NOMO-1 (cell line): ENCODE measurements at regions not wholly inside any gene's neighbourhood (a gene's known extent, or its start where the extent isn't known, plus 50 kb on each side); places are given as distances from the start of the nearest gene placed in this dataset.

Experiments used
- DNase-seq, 2 experiments: peaks; one replicate each; lab custom pipeline; 2025; ENCODE audit not compliant: unreplicated experiment in 2 of 2; lab: John Stamatoyannopoulos, UW

DNA sequence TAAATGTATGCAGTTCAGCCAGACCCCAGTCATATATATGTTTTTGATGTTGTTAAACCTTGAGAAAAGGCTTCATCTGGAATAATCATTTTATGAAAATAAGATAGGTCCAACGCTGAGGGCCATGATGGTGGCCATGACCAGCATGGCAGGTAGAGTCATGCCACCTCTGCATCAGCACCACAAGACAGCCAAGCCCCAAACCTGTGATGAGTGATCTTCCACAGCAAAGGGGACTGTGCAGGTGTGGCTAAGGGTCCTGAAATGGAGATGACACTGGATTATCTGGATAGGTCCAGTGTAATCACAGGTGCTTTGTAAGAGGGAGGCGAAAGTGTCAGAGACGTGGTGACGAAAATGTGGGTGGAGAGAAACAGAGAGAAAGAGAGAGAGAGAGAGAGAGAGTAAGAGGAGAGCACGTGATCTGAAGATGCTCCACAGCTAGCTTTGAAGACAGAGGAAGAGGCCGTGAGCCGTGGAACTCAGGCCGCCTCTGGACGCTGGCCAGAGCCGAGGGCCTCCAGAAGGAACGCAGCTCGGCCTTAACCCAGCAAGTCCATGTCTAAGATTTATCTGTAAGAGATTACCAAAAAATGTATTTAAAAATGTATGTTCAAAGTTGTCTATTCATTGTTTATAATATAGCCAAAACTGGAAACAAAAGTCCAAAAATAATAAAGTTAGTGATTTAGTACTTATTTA is 304.4 kb upstream of the SHH start:
- no peak for DNase-seq

DNA sequence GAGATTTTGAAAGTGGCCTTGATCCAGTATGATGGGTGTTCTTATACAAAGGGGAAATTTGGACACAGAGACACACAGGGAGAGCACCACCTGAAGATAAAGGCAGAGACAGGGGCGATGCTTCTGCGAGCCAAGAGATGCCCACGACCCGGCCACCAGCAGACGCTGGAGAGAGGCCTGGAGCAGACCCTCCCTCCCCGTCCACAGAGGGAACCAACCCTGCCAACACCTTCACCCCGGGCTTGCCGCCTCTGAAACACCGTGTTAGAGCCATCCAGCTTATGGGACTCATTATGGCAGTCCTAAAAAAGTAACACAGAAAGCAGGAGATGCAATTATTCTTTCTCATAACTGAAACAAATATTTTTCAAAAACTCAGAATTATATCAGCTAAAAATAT is 303.3 kb upstream of the SHH start:
- no peak for DNase-seq

DNA sequence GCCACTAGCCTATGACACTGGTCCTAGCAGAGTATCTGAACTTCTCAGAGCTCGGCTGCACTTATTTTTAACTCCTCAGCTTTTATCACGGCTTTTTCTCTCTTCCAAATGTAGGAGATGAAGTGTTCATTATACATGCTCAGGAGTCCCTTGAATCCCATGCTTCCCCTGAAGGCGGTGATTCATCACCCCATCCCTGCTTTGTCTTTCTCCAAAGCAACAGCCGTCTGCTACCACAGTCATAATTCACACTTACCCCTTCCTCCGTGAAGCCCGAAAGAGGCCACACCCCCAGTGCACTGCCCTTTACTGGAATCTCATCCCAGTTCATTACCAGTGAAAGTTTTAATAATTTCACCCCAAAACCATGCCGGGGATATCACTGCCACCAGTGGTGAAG is 301.5 kb upstream of the SHH start:
- no peak for DNase-seq

DNA sequence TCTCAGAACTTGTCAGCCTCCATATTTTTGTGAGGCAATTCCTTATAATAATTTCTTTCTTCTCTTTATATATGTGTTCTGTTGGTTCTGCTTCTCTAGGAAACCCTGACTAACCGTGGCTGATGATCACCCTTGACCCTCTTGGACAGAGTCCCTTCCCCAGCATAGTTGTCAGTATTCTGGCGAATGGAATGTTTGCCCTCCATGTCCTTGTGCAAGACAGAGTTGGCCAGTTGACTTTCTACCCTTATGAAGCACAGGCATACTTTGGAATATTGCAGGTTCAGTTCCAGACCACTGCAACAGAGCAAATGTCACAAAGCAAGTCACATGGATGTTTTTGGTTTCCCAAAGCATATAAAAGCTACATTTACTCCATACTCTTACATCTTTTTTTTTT is 297.7 kb upstream of the SHH start:
- no peak for DNase-seq

DNA sequence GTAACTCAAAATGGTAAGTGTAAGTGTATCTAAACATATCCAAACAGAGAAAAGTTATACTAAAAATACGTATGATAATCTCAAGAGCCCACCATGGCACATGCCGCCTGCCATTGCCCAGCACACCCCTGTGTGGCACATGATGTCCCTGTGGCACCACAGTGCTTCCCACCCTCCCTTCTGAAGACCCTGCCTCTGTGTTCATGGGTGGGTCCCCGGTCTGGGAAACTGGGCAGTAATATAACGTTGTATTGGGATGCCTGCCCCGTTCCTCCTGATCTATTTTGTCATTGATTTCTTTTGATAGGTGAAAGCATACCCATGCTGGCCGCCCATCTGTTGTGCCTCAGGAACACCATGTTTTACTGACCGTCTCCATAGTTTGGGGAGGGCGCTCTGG is 296.8 kb upstream of the SHH start:
- DNase-seq, result no peak

DNA sequence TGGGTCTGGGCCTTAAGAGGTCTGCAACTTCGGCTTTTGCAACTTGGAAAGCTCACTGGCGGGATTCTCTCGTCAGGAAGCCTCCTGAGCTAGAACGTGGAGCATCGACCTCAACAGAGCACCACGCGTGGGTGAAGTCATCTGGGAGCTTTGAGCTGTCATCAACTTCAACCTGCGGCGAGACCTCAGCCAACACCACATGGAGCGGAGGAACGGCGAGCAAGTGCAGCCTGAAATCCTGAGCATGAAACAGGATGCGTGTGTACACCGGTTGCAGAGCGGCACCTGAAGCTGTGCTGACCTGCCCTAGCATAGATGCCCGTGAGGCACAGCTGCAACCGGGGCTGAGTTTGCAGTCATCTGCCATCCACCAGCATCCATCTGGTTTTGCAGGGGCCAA is 295.7 kb upstream of the SHH start:
- no peak for DNase-seq

DNA sequence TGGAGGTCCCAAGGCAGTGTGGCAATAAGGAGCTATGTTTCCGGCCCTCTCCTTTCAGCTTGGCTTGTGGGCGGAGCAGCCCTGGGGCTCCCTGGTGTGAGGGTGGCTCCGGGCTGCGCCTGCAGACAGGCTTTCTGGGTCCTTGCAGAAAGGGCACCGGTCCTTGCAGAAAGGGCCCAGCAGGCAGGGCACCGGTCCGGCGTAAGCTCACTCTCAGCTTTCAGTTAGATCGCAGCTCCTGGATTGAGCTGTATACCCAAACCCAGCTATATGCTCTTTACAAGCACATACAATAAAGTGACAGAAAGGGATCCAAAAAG is 293.8 kb upstream of the SHH start:
- no peak for DNase-seq

DNA sequence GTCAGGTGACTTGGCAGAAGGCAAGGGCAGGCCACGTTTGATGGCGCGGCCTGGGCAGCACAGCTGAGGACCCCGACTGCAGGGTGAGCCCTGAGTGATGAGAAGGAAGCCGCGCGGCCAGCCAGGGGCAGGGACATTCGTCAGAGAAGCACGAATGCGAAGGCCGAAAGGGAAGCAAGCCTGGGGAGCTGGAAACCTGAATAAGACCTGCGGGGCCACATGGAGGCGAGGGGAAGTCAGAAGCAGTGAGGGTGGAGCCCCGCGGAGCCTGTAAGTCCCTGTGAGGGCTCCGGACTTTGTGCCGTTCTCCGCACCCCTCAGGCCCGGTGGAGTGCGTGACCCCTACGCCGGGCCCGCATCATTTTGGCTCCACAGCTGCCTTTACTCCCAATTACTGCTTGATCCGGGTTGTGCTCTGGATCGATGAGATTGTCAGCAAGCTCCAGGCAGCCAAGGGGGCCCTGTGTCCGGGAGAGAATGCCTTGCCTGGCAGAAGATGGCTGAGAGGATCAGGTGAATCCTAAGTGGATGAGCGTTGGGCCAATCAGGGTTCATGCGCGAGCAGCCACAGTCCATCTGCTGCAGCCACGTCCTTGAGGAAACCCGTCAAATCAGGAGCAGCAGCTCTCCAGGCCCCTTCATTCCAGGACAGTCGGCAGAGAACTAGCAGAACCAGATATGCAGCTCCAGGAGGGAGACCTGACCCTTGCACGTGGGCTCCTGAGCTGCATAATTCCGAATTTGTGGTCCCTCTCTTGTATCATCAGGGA is 293.3 kb upstream of the SHH start:
- DNase-seq, result no peak

DNA sequence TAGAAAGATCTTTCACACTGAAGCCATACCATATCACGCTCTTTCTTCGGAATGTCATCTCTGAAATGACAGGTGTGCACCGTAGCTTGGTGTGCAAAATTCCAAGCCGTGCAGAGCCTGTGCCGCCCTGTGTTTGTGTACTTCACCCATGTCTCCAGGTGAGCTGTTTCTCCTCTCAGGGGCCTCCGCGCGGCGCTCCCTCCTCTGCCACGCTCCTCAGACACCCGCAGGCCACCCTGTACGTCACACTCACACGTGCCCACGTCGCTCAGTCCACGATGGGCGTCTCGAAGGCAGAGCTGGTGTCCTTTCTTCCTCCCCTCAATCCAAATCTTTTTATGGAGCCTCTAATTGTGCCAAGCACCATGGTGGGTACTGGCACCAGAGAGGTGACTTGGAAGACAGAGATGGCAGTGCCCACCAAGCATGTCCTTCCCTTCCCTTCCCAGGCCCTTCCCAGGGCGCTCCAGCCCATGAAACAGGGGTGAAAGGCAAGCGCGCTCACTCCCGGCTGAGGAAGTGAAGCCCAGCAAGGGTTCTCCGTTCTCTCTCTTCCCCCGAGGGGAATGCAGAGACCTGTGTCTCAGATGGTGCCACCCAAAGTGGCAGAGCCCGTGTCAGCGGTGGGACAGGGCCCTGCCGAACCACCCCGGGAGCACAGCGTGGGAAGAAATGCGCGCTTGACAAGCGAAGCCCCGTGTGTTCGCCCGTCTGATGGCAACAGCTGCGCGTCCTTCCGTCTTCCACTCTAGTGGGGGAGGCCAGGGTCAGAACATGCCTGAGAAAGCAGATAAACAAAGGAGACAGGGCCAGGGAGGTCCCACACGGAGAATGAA is 292.5 kb upstream of the SHH start:
- no peak for DNase-seq

DNA sequence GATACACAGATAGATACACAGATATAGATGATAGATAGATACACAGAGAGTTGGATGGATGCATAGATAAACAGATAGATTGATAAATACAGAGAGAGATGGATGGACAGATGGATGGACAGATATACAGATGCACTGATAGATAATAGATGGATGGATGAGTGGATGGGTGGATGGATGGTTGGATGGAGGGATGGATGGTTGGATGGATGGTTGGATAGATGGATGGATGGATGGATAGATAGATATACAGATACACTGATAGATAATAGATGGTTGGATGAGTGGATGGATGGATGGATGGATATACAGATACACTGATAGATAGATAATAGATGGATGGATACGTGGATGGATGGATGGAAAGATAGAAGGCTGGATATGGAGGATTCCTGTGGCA is 290.0 kb upstream of the SHH start:
- no peak for DNase-seq

DNA sequence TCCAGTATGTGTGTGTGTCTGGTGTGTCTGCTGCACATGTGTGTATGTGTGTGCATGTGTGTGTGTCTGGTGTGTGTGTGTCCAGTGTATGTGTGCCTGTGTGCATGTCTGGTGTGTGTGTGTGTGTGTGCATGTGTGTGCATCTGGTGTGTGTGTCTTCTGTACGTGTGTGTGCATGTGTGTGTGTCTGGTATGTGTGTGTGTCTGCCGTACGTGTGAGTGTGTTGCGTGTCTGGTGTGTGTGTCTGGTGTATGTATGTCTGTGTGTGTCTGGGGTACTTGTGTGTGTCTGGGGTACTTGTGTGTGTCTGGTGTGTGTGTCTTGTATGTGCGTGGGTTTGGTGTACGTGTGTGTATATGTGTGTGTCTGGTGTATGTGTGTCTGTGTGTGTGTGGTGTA is 289.1 kb upstream of the SHH start:
- no peak for DNase-seq

DNA sequence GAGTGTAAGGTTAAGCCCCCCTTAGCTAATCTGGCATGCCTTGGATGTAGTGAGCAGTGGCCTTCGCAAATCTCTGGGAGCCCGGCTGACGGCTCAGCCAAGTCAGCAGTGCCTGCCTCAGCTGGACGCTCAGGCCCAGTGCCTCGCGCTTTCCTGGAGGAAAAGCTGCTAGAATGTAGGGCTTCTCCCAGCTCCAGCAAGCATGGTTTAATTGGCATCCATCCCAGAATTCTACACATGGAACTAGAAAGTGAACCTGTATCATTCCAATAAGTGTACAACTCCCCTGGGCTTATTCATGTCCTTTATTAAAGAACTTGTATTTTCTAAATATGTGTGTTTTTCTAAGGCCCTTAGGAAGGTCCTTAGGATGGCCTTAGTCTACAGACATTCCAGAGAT is 287.8 kb upstream of the SHH start:
- DNase-seq, result no peak

DNA sequence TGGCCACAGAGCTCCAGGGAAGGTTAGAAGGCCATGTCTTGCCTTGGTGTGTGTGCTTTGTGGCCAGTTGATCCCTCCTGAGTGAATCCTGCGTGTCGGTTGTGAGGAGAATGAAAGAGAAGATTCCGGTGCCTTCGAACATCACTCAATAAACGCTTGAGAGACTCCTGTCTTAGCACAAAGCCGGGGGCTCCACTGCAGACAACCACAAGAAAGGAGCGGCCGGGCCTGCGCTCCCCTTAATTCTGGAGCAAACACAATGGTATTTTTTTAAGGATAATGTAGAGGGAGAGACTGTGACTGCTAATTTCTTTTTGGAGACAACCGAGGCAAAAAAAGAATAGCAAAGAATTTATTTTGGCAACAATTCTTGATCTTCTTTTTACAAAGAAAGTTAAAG is 286.8 kb upstream of the SHH start:
- no peak for DNase-seq

DNA sequence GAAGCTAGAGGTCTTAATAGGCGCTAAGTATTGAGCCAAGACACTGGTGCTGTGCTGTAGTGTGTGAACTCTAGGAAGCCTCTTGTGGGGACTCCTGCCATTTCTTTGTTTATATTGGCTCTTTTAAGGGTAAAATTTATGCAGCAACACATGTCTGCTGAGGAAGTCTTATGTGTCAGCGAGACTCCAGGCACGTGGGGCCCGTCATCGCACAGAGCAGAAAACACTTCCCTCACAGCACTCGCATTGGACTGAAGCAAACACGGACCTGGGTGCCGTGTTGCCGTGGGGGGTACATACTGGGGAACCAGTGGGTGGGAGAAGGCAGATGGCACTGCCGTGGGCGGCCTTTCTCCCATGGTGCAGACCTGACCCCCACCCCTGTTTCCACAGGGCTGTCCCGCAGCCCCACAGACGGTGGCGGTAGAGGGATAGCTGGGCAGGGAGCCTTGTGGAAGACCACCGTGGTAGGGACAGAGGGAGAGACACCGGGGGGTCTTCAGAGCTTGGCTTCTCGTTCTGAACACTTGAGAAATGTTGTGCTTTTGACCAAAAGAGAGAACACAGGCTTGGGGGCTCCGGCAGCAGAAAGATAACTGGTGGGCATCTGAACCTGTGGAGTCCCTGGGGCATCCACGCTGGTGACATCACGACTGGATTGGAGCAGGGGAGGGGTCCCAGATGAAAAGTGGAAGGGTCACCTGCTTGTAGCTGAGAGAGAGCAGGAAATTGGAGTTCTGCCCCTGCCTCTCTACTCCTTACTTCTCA is 284.7 kb upstream of the SHH start:
- no peak for DNase-seq

DNA sequence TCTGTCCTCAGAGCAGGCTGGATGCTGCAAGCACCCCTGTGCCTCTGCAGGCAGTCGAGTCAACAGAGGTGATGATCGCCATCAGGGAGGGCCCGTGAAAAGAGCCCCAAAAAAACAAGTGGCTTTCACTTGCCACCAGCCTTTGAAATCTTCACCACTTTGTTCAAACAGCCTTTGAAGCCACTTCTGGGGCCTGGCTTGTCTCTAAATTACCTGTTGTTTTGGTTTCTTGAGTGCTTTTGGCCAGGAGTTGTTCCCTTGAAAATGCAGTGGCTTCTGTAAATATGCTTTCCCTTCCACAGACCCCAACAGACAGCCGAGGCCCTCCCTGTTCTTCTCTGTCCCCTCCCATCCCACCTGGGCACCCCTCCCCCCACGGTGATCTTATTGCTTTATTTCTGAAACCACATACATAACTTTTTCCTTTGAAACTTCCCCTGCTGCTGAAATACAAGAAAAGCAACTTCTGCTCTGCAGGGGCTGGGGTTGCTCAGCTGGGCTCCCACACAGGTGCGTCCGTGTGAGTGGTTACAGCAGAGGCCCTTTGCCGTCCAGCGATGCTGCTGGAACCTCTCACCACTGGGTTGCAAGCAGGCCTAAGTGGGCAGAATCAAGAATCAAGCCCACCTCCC is 283.8 kb upstream of the SHH start:
- no peak for DNase-seq

DNA sequence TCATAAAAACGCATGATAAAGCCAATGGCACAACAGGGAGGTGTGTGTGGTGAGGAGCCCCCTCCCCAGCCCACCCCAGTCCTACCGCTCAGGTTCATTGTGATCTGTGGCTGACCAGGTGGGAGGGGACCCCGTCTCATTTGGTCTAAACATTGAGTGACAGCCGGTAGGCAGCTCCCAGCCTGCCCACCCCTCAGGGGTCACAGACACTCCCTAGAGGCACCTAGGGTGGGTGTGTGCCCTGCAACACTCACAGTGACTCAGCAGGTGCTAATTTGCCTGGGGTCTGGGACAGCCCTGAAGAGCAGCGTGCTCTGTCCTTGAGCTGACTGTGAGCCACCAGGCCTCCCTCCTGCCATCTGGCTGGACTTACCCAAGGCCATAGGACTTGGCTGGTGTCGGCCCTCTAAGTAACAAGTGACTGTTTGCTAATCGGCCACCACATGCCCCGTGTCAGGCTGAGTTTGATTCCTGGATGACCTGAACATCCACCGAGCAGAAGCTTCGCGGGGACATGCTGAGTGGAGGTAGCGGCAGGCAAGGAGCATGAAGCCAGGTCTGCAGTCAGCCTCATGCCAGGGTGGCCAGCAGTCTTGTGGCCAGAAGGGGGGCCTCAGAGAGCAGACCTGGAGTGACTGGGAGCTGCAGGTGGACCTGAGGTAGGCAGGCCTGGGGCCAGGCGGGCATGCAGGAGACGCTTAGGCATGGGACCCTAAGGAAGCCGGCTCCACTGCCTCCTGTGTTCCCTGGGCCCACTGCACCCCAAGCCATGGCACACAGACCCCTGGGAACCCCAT is 282.3 kb upstream of the SHH start:
- DNase-seq, result no peak

DNA sequence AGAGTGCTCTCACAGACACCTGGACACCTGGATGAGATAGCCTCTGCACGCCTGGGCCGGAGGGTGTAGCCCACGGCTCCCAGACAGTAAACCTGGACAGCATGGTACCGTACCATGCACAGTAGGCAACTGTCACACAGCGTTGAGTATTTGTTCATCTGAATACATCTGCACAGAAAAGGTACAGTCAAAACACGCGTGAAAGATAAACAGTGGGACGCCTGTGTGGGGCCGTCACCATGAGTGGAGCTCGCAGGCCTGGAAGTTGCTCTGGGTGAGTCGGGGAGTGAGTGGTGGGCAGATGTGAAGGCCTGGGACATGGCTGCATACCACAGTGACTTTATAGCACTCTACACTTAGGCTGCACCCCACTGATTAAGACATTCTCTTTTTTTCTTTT is 280.0 kb upstream of the SHH start:
- DNase-seq, result no peak

DNA sequence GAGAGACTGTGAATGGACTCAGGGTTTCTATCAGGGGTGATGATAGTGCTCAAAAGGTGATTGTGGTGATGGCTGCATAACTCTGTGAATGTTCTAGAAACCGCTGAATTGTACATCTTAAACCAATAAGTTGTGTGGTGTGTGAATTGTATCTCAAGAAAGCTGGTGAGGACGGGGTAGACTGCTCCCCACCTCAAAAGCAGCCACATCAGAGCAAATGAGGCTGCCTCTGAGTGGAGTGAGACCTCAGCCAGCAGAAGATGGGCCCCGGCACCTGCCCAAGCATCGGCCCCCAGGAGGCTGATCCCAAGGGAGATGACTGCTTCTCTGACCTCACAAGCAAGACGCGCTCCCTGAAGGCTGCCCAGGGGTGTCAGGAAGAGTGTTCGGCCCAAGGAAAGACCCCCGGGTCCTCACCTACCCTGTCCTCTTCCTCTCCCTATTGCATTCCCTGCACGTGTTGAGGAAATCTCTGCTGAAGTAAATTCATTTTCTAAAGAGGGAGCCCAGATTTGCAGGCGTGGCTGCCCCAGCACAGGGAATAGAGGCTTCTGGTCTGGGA is 279.3 kb upstream of the SHH start:
- DNase-seq, result no peak

DNA sequence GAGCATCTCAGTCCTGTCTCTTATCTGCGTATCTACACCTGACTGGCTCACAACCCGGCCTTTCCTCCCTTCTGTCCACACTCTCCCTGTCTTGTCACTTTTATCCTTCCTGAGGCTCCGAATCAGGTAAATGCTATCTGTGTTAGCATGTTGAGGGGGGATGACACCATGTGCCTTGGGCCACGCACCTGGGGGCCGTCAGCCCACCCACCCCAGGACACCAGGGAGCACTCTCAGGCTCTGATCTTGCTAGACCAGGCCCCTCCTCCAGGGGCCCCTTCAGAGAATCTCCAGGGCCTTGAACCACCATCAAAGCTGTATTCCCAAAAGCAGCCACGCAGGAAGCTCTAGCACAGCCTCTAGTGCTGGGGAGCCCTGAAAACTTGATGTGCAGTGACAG is 278.7 kb upstream of the SHH start:
- DNase-seq, result no peak

DNA sequence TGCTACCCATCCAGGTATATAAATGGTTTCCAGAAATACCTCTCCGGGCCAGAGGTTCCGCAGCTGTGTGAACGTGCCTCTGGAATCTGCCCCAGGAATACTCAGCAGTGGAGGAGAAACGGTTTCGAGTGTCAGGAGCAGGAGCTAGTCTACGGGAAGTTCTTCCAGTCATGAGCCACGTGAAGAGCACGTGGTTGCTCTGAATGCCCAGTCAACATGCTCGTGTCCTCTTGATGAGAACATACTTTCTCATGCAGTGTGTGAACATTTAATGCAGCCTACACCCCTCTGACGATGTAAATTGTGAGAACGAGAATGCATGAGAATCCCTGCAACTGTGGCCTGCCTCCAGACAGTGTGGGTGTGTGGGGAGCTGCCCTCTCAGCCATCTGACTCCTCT is 277.0 kb upstream of the SHH start:
- DNase-seq, result no peak
